Muscle layer of colon (tissue), 2 donors: ENCODE measurements at regions not wholly inside any gene's neighbourhood (a gene's known extent, or its start where the extent isn't known, plus 50 kb on each side); places are given as distances from the start of the nearest gene placed in this dataset.

Source experiments
- H3K27ac ChIP-seq: one replicate; pipeline ENCODE4 v1.7.0; 2013; ENCODE audit warnings: low read depth, mild to moderate bottlenecking, low read length, moderate library complexity
- H3K27me3 ChIP-seq, 2 donors: one replicate each; pipeline ENCODE4 v1.7.0; 2013; ENCODE audit warnings: low read length in 2 of 2, mild to moderate bottlenecking in 2 of 2; ENCODE audit not compliant: insufficient read depth in 2 of 2, control insufficient read depth in 1 of 2
- H3K36me3 ChIP-seq: one replicate; pipeline ENCODE4 v1.7.0; 2013; ENCODE audit warnings: mild to moderate bottlenecking, low read length; ENCODE audit not compliant: insufficient read depth
- H3K4me1 ChIP-seq: one replicate; pipeline ENCODE4 v1.7.0; 2013; ENCODE audit warnings: mild to moderate bottlenecking, low read length; ENCODE audit not compliant: insufficient read depth
- H3K4me3 ChIP-seq, 2 donors: one replicate each; pipeline ENCODE4 v1.7.0; 2013; ENCODE audit warnings: low read length in 2 of 2, low read depth in 1 of 2, mild to moderate bottlenecking in 1 of 2, moderate library complexity in 1 of 2
- H3K9ac ChIP-seq: one replicate; pipeline ENCODE4 v1.7.0; 2013; ENCODE audit warnings: low read length
- H3K9me3 ChIP-seq: one replicate; pipeline ENCODE4 v1.7.0; 2013; ENCODE audit warnings: mild to moderate bottlenecking, low read length
- donor health status: abdominal sarcoma.
- donor health status: Adenocarcinoma of cecum.

GRCh38 chr21:27447843-27448242 is 481.0 kb upstream of the ADAMTS5 start:
- Histone ChIP-seq H3K9me3 (no peaks in the 10 kb centered on the region), H3K27me3 (no peaks in the 10 kb centered on the region), H3K4me3 (no peak overlapping the region), H3K4me1 (no peaks in the 10 kb centered on the region), H3K27ac (no peak overlapping the region), H3K9ac (no peak overlapping the region), H3K36me3 (no peaks in the 10 kb centered on the region)

DNA sequence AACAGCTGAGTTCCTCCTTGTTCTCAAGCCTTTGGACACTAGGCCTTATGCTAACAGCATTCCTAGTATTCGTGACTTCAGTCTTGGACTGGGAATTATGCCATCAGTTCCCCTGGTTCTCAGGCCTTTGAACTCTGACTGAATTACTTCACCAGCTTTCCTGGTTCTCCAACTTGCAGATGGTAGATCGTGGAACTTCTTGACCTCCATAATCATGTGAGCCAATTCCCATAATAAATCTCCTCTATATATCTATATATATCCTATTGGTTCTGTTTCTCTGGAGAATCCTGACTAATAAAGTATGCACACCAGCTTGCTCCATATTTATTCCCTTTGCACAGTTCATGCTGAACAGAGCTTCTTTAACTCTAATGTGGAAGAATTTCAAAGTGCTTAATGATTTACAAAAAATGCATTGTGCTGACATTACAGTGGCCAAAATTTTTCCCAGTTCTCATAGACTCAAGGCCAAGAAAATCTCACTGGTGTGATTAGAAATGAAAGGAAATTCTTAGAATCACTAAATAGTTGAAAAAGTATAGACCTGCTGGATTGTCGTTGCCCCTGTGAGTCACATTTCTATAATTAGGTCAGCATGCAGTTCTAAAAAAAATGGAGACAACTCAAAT is 462.9 kb upstream of the ADAMTS5 start:
- Histone ChIP-seq H3K36me3 (no peaks in the 10 kb centered on the region), H3K4me1 (peaks cover 14% of the 10 kb centered on the region), H3K9ac (no peak overlapping the region), H3K27ac (no peak overlapping the region), H3K27me3 (no peaks in the 10 kb centered on the region), H3K4me3 (no peak overlapping the region), H3K9me3 (no peaks in the 10 kb centered on the region)

GRCh38 chr21:27426196-27426595 is 459.3 kb upstream of the ADAMTS5 start:
- Histone ChIP-seq H3K9ac (no peak overlapping the region), H3K9me3 (no peaks in the 10 kb centered on the region), H3K27ac (no peak overlapping the region), H3K4me3 (no peak overlapping the region), H3K36me3 (no peaks in the 10 kb centered on the region), H3K4me1 (peaks cover 14% of the 10 kb centered on the region), H3K27me3 (no peaks in the 10 kb centered on the region)

DNA sequence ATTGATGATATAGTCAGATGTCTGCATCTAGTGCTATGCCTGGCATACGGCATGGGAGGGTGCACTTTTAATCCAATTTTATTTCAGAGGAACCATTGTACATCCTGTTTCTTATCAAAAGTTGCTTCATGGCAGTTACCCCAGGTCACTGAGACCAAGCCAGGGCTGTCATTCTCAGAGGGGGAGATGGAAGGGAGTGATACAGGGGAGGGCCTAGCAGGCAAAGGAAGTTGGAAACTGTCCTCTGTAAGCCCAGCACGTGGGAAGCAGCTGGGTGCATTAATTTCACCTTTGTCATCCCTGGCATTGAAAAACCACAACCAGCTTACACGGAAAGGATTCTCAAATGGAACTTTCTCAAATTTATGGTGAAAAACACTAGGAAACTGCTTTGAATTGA is 458.7 kb upstream of the ADAMTS5 start:
- Histone ChIP-seq H3K36me3 (no peaks in the 10 kb centered on the region), H3K9me3 (no peaks in the 10 kb centered on the region), H3K4me3 (no peak overlapping the region), H3K27me3 (no peaks in the 10 kb centered on the region), H3K4me1 (peaks cover 14% of the 10 kb centered on the region), H3K9ac (no peak overlapping the region), H3K27ac (no peak overlapping the region)

GRCh38 chr21:27425172-27425571 is 458.3 kb upstream of the ADAMTS5 start:
- no peaks in the 10 kb centered on the region for H3K27me3 ChIP-seq
- H3K9ac ChIP-seq = no peak overlapping the region
- no peaks in the 10 kb centered on the region for H3K9me3 ChIP-seq
- no peak overlapping the region for H3K4me3 ChIP-seq
- H3K27ac ChIP-seq = no peak overlapping the region
- peaks cover 10% of the 10 kb centered on the region for H3K4me1 ChIP-seq
- H3K36me3 ChIP-seq = no peaks in the 10 kb centered on the region

GRCh38 chr21:27424601-27425000 is 457.7 kb upstream of the ADAMTS5 start:
- no peaks in the 10 kb centered on the region for H3K36me3 ChIP-seq
- no peak overlapping the region for H3K4me3 ChIP-seq
- no peak overlapping the region for H3K27ac ChIP-seq
- H3K9ac ChIP-seq = no peak overlapping the region
- H3K9me3 ChIP-seq = no peaks in the 10 kb centered on the region
- H3K27me3 ChIP-seq = no peaks in the 10 kb centered on the region
- H3K4me1 ChIP-seq = peaks cover 4% of the 10 kb centered on the region

- no peaks in the 10 kb centered on the region for H3K27me3 ChIP-seq
- H3K9ac ChIP-seq = no peak overlapping the region
- H3K9me3 ChIP-seq = no peaks in the 10 kb centered on the region
- H3K27ac ChIP-seq = no peak overlapping the region
- H3K4me1 ChIP-seq = no peaks in the 10 kb centered on the region
- no peaks in the 10 kb centered on the region for H3K36me3 ChIP-seq
- no peak overlapping the region for H3K4me3 ChIP-seq
Measured at GRCh38 chr21:27423906-27424595, 457.2 kb upstream of the ADAMTS5 start.

DNA sequence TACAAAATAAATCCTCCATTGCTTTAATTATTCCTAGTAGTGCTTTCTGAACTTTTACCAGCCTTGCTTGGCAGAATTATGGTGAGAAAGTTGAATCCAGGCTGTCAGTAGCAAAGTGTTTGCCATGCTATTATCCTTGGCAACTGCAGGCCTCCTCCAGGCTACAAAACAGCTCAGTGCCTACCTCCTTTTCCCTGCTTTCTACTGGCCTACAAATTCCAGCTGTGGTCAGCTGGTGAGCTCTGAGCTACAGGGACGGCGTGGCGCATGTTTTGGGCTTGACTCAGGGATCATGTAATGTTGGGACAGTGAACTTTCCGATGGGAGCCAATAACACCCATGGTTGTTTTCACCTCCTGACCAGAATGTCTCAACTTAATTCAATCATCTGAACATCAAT is 456.1 kb upstream of the ADAMTS5 start:
- no peaks in the 10 kb centered on the region for H3K36me3 ChIP-seq
- H3K4me1 ChIP-seq = no peaks in the 10 kb centered on the region
- no peaks in the 10 kb centered on the region for H3K9me3 ChIP-seq
- no peaks in the 10 kb centered on the region for H3K27me3 ChIP-seq
- no peak overlapping the region for H3K4me3 ChIP-seq
- no peak overlapping the region for H3K27ac ChIP-seq
- no peak overlapping the region for H3K9ac ChIP-seq

- no peak overlapping the region for H3K27ac ChIP-seq
- H3K4me1 ChIP-seq = no peaks in the 10 kb centered on the region
- no peaks in the 10 kb centered on the region for H3K36me3 ChIP-seq
- H3K27me3 ChIP-seq = no peaks in the 10 kb centered on the region
- no peak overlapping the region for H3K4me3 ChIP-seq
- no peak overlapping the region for H3K9ac ChIP-seq
- no peaks in the 10 kb centered on the region for H3K9me3 ChIP-seq
Measured at GRCh38 chr21:27422435-27422834, 455.5 kb upstream of the ADAMTS5 start.

DNA sequence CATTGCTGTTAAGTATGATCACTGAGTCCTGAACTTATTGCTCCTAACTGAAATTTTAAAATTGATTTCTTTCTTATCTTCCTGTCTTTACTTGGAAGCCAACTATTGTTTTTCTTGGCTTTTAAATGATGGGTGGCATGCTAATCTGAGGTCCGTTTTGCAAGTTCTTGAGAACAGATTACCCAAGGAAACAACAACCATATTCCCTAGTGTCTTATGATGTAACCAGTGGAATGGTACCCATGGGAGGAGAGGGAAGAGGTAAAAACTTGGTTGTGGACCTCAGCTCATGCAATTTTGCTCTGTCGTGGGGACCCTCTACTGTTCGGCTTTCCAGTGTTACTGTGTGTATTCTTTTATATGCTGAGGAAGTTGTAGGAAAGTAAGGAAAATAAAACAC is 454.8 kb upstream of the ADAMTS5 start:
- H3K9ac ChIP-seq = no peak overlapping the region
- H3K27me3 ChIP-seq = no peaks in the 10 kb centered on the region
- no peaks in the 10 kb centered on the region for H3K4me1 ChIP-seq
- H3K27ac ChIP-seq = no peak overlapping the region
- no peak overlapping the region for H3K4me3 ChIP-seq
- no peaks in the 10 kb centered on the region for H3K36me3 ChIP-seq
- no peaks in the 10 kb centered on the region for H3K9me3 ChIP-seq

DNA sequence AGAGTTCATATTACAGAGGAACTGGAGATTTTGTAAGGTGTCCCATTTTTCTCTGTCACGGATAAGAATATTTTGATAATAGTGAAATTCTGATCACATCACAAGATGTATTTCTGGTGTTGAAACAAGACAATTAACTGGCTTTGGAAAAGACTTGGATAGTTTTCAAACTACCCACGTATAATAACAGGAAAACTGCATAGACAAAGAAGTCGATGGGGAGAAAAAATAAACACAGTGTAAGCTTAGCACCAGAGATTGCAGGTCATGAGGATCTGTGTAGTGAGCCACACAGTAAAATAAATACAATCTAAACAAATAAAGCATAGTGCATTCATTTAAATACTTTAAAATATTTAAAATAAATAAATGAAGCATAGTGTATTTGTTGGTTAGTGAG is 452.3 kb upstream of the ADAMTS5 start:
- Histone ChIP-seq H3K27ac (no peak overlapping the region), H3K4me3 (no peak overlapping the region), H3K9me3 (no peaks in the 10 kb centered on the region), H3K27me3 (no peaks in the 10 kb centered on the region), H3K9ac (no peak overlapping the region), H3K36me3 (no peaks in the 10 kb centered on the region), H3K4me1 (no peaks in the 10 kb centered on the region)

DNA sequence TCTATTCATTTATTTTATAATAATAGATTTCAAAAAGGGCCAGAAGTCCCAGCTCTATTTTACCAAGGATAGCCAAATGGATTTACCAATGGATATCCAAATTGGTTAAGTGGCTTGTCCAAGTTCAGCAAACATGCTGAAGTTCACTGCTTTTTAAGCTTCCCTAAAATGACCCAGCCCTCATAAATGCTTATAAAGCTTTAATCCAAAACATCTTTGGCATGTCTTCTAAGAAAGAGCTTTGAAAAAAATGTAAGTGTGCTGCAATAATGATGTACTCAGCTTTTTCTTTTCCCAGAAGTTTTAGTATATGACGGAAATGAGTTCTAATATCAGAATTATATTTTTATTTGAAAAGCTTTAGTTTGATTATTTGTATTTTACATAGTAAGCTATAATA is 451.5 kb upstream of the ADAMTS5 start:
- no peaks in the 10 kb centered on the region for H3K27me3 ChIP-seq
- no peak overlapping the region for H3K27ac ChIP-seq
- H3K9ac ChIP-seq = no peak overlapping the region
- H3K4me1 ChIP-seq = no peaks in the 10 kb centered on the region
- no peaks in the 10 kb centered on the region for H3K36me3 ChIP-seq
- no peaks in the 10 kb centered on the region for H3K9me3 ChIP-seq
- H3K4me3 ChIP-seq = no peak overlapping the region
